ENCODE measurements at regions not wholly inside any gene's neighbourhood (a gene's known extent, or its start where the extent isn't known, plus 50 kb on each side); places are given as distances from the start of the nearest gene placed in this dataset.

GRCh38 chr14:84409435-84409834 is 1120.5 kb upstream of the FLRT2 start:
- CTCF ChIA-PET = no interaction called here
- no peaks in the 10 kb centered on the region for H3K4me1 ChIP-seq (ENCODE audit: control insufficient read depth, insufficient read depth, low read length)
- TF ChIP-seq BCL11A (tag by site-specific recombination; IDR thresholded peaks at IDR 0.05; ENCODE audit: low read depth) = no peak
- TF ChIP-seq ZNF660 (tag by site-specific recombination; IDR thresholded peaks at IDR 0.05) = no peak
- no peak for TF ChIP-seq ZNF521 (tag by site-specific recombination; IDR thresholded peaks at IDR 0.05)
- TF ChIP-seq PATZ1 (tag by site-specific recombination; IDR thresholded peaks at IDR 0.05) = no peak
- no peak for TF ChIP-seq ZNF132 (tag by site-specific recombination; IDR thresholded peaks at IDR 0.05; ENCODE audit: borderline replicate concordance)
- no peak for TF ChIP-seq ZNF146 (tag by site-specific recombination; IDR thresholded peaks at IDR 0.05)
- TF ChIP-seq ZBTB44 (tag by site-specific recombination; IDR thresholded peaks at IDR 0.05) = no peak
- no peak overlapping the region for H3K27ac ChIP-seq (ENCODE audit: extremely low read depth, low read depth, low read length)
- POLR2A ChIA-PET = no interaction called here
- no peak overlapping the region for H3K4me3 ChIP-seq (ENCODE audit: low read depth, low read length)
- H3K9me3 ChIP-seq (ENCODE audit: control insufficient read depth, insufficient read depth, low read depth, low read length) = no peaks in the 10 kb centered on the region
- H3K36me3 ChIP-seq (ENCODE audit: control insufficient read depth in 2 of 2, insufficient read depth in 1 of 2, low read length in 2 of 2) = no peaks in the 10 kb centered on the region

- TF ChIP-seq YY2 (tag by site-specific recombination; IDR thresholded peaks at IDR 0.05) = no peak
- TF ChIP-seq ZNF747 (tag by site-specific recombination; IDR thresholded peaks at IDR 0.05) = no peak
- no peak for TF ChIP-seq ZNF280C (tag by site-specific recombination; IDR thresholded peaks at IDR 0.05)
- no peak for TF ChIP-seq ZNF311 (tag by site-specific recombination; IDR thresholded peaks at IDR 0.05; ENCODE audit: borderline replicate concordance)
- no peak for TF ChIP-seq TCF7L2 (IDR thresholded peaks at IDR 0.05; ENCODE audit: borderline replicate concordance, low read depth, low read length)
- TF ChIP-seq ZNF354C (tag by site-specific recombination; IDR thresholded peaks at IDR 0.05; ENCODE audit: borderline replicate concordance, low read depth) = no peak
- no peak for TF ChIP-seq HOXA7 (CRISPR knock-in tag; IDR thresholded peaks at IDR 0.05; ENCODE audit: borderline replicate concordance)
- TF ChIP-seq ZNF658 (tag by site-specific recombination; IDR thresholded peaks at IDR 0.05) = no peak
- no peak for TF ChIP-seq ZNF292 (tag by site-specific recombination; IDR thresholded peaks at IDR 0.05; ENCODE audit: borderline replicate concordance, low read depth)
- TF ChIP-seq, protein P1, sequence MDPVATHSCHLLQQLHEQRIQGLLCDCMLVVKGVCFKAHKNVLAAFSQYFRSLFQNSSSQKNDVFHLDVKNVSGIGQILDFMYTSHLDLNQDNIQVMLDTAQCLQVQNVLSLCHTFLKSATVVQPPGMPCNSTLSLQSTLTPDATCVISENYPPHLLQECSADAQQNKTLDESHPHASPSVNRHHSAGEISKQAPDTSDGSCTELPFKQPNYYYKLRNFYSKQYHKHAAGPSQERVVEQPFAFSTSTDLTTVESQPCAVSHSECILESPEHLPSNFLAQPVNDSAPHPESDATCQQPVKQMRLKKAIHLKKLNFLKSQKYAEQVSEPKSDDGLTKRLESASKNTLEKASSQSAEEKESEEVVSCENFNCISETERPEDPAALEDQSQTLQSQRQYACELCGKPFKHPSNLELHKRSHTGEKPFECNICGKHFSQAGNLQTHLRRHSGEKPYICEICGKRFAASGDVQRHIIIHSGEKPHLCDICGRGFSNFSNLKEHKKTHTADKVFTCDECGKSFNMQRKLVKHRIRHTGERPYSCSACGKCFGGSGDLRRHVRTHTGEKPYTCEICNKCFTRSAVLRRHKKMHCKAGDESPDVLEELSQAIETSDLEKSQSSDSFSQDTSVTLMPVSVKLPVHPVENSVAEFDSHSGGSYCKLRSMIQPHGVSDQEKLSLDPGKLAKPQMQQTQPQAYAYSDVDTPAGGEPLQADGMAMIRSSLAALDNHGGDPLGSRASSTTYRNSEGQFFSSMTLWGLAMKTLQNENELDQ (tag by site-specific recombination; IDR thresholded peaks at IDR 0.05; ENCODE audit: low read depth) = no peak
- TF ChIP-seq ZBTB7A (tag by site-specific recombination; IDR thresholded peaks at IDR 0.05; ENCODE audit: low read depth) = no peak
- TF ChIP-seq ZNF670 (tag by site-specific recombination; IDR thresholded peaks at IDR 0.05; ENCODE audit: low read depth) = no peak
- no peak for TF ChIP-seq ZNF530 (tag by site-specific recombination; IDR thresholded peaks at IDR 0.05; ENCODE audit: low read depth)
- no peak for TF ChIP-seq IKZF3 (tag by site-specific recombination; IDR thresholded peaks at IDR 0.05)
- no peak for TF ChIP-seq ZNF146 (tag by site-specific recombination; IDR thresholded peaks at IDR 0.05)
- TF ChIP-seq ZBTB17 (tag by site-specific recombination; IDR thresholded peaks at IDR 0.05) = no peak
- no peak for TF ChIP-seq ZNF112 (tag by site-specific recombination; IDR thresholded peaks at IDR 0.05)
- TF ChIP-seq ZBTB6 (tag by site-specific recombination; IDR thresholded peaks at IDR 0.05) = no peak
- CTCF ChIA-PET = interaction anchor here (0.6 kb wide), 3 partner anchors 453 to 1111 kb away, joined by 3 to 5 read pairs (median 3); no protein-coding TSS in a partner anchor
- POLR2A ChIA-PET = no interaction called here
Measured at GRCh38 chr14:84410344-84410743, 1119.6 kb upstream of the FLRT2 start.

More at GRCh38 chr14:84410344-84410743, 1119.6 kb upstream of the FLRT2 start:
- no peaks in the 10 kb centered on the region for H3K4me1 ChIP-seq (ENCODE audit: control insufficient read depth, insufficient read depth, low read length)
- no peak overlapping the region for H3K4me3 ChIP-seq (ENCODE audit: low read depth, low read length)
- H3K27ac ChIP-seq (ENCODE audit: extremely low read depth, low read depth, low read length) = no peak overlapping the region
- no peaks in the 10 kb centered on the region for H3K36me3 ChIP-seq (ENCODE audit: control insufficient read depth in 2 of 2, insufficient read depth in 1 of 2, low read length in 2 of 2)
- H3K9me3 ChIP-seq (ENCODE audit: control insufficient read depth, insufficient read depth, low read depth, low read length) = no peaks in the 10 kb centered on the region
